NCI-H1417 treated with DMSO at 0.1 percent for 48 hours (cell line): ENCODE measurements at regions not wholly inside any gene's neighbourhood (a gene's known extent, or its start where the extent isn't known, plus 50 kb on each side); places are given as distances from the start of the nearest gene placed in this dataset.

Experiments
- DNase-seq: peaks from one replicate; lab custom pipeline; 2025; lab: John Stamatoyannopoulos, UW

DNA sequence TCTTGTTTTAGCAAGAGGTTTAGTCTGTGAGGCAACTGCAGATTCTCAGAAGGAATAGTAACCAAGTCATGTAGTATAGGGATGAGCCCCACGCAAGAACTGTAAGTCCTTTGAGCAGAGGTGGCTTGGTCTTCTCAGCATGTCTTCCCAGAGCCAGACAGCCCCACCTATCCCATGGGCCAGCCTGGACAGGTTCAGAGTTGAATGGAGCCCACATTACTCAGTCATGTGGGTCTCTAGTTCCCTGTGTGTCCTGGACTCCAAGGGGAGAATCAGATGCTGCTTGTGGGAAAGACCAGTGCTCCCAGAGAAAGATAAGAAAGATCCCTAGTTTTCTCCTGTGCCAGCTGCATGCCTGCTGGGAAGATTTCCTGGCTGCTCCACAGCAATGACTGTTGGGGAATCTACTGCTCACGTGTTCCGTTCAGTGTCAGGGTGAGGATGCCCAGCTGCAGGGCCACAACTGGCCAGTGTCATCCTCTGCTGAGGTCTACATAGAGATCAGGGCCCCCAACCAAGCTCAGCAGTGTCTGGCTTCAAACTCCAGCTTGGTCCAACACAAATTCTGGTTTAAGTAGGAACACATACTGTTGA, 66.9 kb upstream of the UNC5B start:
- DNase-seq = no peak

DNA sequence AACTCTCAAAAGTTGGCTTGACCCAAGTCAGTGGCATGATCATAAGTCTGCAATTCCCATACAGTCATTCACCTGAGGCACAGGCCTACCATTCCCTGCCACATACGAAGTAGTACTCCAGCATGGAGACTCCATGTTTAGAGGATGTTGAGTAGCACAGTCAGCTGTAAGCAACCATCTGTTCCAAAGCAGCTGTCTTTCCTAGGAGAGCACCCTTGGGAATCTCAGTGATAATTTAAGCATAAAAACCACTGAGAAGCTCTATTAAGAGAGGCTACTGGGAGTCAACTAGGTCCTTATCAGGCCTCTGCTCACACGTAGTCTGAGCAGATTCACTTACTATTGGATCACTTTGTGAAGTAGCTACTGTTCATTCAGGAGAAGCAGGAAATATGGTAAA, 61.6 kb upstream of the UNC5B start:
- no peak for DNase-seq

DNA sequence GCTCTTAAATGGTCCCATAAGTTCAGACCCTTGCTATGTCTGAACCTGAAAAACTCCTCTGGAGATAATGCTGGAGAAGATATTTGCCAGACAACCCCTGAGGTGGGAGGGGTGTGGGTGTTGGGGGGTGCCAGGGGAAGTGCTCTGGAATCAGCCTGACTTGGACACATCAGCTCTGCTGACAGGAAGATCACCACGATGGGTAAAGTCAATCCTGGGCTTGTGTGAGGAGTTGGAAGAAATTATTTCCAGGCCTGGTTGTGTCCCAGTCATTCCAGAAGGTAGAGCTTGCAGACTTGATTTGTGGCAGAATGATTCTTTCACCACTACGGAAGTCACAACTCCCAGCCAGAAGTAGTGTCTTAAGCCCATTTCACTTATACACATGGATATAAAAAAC, 60.3 kb upstream of the UNC5B start:
- DNase-seq = no peak

DNA sequence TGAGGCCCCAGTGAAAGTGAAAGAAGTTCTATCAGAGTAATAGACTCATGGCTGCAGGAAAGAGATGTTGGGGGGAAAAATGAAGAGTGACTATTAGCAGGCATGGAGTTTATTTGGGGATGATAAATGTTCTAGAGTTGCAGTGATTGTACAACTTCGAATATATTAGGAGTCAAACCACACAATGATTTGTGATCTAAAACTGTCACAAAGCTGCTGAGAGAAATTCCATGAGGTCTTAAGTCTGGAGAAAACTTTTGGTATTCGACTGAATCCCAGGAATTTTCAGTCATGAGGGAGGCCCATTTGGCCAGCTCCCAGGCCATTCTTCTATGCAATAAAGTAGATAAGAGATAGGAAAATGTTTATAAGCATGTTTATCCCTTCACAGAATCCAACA, 55.9 kb upstream of the UNC5B start:
- no peak for DNase-seq

DNA sequence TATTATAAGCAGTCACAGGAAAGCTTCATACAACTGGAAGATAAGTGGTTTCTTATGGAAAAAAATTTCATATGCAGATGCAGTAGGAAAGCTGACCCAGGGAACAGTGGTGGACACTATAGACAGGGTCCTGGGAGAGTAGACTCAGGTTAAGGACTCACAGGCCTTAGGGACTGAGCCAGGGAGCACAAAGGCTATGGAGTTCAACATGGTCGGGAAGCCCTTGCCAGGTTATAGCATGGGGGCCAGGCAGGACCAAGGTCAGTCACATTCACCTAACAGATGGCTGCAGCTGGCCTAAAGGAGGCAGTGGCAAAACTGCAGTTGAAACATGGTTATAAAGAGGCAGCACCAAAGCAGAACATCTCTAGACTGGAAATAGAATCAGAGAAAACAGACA, 54.9 kb upstream of the UNC5B start:
- DNase-seq = no peak

DNA sequence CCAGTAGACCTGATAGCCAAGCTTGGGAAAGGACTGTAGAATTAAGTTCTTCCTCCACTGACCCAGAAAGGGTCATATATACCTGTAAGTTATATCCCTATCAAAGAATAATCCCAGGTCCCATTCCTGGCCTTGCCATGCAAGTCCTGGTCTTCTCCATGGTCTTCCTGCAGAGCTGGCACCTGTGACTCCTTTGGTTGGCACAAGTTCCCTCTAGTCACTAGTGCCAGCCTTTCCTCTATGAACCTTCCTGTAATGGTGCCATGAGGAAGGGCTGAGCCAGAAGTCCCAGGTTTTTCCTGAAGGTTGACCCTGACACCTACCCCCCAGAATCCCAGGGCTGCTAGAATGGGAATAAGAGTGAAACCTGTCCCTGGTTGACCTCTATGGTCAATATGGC, 54.1 kb upstream of the UNC5B start:
- no peak for DNase-seq

DNA sequence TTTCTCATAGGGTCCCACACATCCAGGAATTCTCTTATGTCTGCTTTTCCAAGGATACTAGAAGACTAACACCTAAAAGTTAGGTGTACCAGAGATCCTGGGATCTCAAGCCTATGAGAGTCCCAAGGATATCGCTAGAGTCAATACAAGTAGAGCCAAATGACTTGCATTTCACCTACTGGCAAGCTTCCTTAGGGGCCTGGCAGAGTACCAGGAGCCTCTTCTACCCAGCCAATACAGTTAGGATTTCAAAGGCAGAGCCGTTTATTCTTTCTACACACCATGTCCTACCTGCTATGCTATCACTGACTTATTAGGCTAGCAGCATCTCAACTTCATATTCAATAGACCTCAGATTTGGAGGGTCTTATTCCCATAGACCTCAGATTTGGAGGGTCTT, 53.5 kb upstream of the UNC5B start:
- no peak for DNase-seq

DNA sequence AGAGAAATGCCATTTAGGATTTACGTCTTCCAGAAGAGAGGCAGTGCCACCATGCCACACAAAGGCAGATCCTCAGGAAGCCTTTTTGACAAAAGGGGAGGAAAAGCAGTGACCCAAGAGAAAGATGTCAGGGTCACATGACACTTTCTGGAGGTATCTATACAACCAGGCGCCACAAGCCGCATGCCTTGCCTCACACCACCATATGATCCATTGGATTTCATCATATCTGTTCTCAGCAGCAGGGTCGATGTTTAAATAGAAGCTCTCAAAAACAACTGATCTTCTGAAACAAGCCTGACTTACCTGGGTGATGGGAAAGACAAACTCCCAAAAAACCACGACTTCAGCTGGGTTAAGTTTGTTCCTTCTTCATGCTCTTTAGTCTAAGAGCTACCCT, 52.5 kb upstream of the UNC5B start:
- no peak for DNase-seq

DNA sequence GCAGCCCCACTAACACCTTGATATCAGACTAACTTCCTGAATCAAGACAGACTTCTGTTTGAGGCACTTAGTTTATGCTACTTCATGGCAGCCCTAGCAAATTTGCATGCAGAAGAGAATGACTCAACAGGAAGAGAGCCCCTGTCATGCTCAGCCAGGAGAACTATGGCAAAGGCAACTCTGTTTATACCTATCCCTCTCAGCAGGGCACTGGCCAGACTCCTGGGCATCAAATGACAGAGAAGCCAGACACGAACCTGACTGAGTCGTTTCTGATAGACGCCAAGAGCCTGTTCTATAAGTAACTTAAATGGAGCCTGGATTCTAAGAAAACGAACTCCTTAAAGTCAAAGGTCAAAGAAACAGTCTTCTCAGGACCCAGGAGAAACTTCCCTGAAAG, 50.9 kb upstream of the UNC5B start:
- no peak for DNase-seq
